ENCODE measurements at regions not wholly inside any gene's neighbourhood (a gene's known extent, or its start where the extent isn't known, plus 50 kb on each side); places are given as distances from the start of the nearest gene placed in this dataset.

GRCh38 chr1:79726911-79727310, 720.4 kb upstream of the ADGRL4 start:
- intact Hi-C loops (cut with micrococcal nuclease), result no loop called here
- DNase-seq, result no peak
- no peak overlapping the region for H3K27ac Mint-ChIP-seq

DNA sequence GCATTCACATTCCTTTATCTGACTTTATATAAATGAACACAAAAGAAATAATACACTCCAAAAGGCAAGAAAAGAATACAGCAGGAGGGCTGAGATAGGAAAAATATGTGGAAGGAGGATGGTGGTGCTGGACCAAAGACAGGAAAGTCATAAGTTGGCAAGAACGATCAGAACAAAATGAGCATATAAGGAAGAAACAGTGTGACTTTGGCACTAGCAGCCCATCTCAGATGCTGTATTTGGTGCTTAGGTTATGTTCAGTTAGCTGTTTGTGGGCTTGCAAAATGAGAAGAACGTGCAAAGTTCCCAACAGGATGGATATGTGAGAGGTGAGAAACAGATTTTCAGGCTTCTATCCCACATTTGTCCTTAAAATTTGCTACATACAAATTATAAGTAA, 719.8 kb upstream of the ADGRL4 start:
- Mint-ChIP-seq H3K9me3 (no peaks in the 10 kb centered on the region), H3K27me3 (no peaks in the 10 kb centered on the region), H3K27ac (no peak overlapping the region), H3K4me1 (no peaks in the 10 kb centered on the region), H3K36me3 (ENCODE audit: low read depth) (no peaks in the 10 kb centered on the region), H3K4me3 (no peak overlapping the region)
- no peak for TF ChIP-seq CTCF (IDR thresholded peaks at IDR 0.05)
- DNase-seq (no peak), ATAC-seq (ENCODE audit: low read depth) (no peak)
- intact Hi-C loops (cut with micrococcal nuclease), result no loop called here
- CTCF ChIA-PET, result no interaction called here
- POLR2A ChIA-PET, result no interaction called here

More at GRCh38 chr1:79726911-79727310, 720.4 kb upstream of the ADGRL4 start:
- no peak for TF ChIP-seq CTCF (IDR thresholded peaks at IDR 0.05)
- H3K4me3 Mint-ChIP-seq, result no peak overlapping the region
- H3K36me3 Mint-ChIP-seq (ENCODE audit: low read depth), result no peaks in the 10 kb centered on the region
- ATAC-seq (ENCODE audit: low read depth), result no peak
- H3K9me3 Mint-ChIP-seq, result no peaks in the 10 kb centered on the region
- CTCF ChIA-PET, result no interaction called here
- no peaks in the 10 kb centered on the region for H3K4me1 Mint-ChIP-seq
- POLR2A ChIA-PET, result no interaction called here
- no peaks in the 10 kb centered on the region for H3K27me3 Mint-ChIP-seq

GRCh38 chr1:79716447-79716846, 709.9 kb upstream of the ADGRL4 start:
- no peak overlapping the region for H3K4me3 Mint-ChIP-seq
- POLR2A ChIA-PET, result no interaction called here

GRCh38 chr1:79714664-79715063, 708.1 kb upstream of the ADGRL4 start:
- Mint-ChIP-seq H3K27ac (no peak overlapping the region), H3K4me3 (no peak overlapping the region), H3K9me3 (peaks cover 2% of the 10 kb centered on the region), H3K36me3 (ENCODE audit: low read depth) (no peaks in the 10 kb centered on the region), H3K27me3 (no peaks in the 10 kb centered on the region), H3K4me1 (peaks cover 25% of the 10 kb centered on the region)
- ChIA-PET POLR2A (no interaction called here), CTCF (no interaction called here)
- intact Hi-C loops (cut with micrococcal nuclease), result no loop called here
- TF ChIP-seq CTCF (IDR thresholded peaks at IDR 0.05), result no peak
- ATAC-seq (ENCODE audit: low read depth), result no peak
- DNase-seq, result no peak

More at GRCh38 chr1:79716447-79716846, 709.9 kb upstream of the ADGRL4 start:
- TF ChIP-seq CTCF (IDR thresholded peaks at IDR 0.05), result no peak
- H3K27me3 Mint-ChIP-seq, result no peaks in the 10 kb centered on the region
- ATAC-seq (ENCODE audit: low read depth) (no peak), DNase-seq (no peak)
- H3K36me3 Mint-ChIP-seq (ENCODE audit: low read depth), result no peaks in the 10 kb centered on the region
- no peak overlapping the region for H3K27ac Mint-ChIP-seq
- intact Hi-C loops (cut with micrococcal nuclease), result no loop called here
- CTCF ChIA-PET, result no interaction called here
- H3K4me1 Mint-ChIP-seq, result peaks cover 7% of the 10 kb centered on the region
- peaks cover 2% of the 10 kb centered on the region for H3K9me3 Mint-ChIP-seq

DNA sequence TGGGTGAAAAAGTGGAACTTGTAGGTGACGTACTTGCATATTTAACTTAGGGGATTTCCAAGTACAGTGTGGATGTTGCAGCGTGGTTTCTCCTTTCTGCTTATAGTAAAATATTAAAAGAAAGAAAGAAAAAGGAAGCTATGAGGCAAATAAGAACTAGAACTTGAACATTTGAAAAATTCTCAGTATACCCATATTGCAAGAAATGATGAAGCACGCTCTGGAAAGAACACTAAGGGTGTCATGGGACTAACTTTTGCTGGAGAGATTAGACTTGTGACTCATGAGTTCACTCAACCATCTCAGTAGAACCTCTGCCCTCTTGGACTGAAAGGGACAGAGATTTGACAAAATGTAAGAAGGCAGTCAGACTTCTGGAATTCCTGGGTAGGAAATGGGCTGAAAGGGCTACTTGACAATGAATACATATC, 704.5 kb upstream of the ADGRL4 start:
- ChIA-PET CTCF (no interaction called here), POLR2A (interaction anchor here (1.0 kb wide), 1 partner anchor 81 kb away, joined by 3 read pairs; no protein-coding TSS in a partner anchor)
- ATAC-seq (ENCODE audit: low read depth) (peak; percentile 90), DNase-seq (no peak)
- Mint-ChIP-seq H3K36me3 (ENCODE audit: low read depth) (no peaks in the 10 kb centered on the region), H3K4me3 (no peak overlapping the region), H3K27ac (peak overlapping the region; percentile 82), H3K9me3 (peaks cover 4% of the 10 kb centered on the region), H3K27me3 (no peaks in the 10 kb centered on the region), H3K4me1 (peaks cover 45% of the 10 kb centered on the region)
- no peak for TF ChIP-seq CTCF (IDR thresholded peaks at IDR 0.05)
- intact Hi-C loops (cut with micrococcal nuclease), result loop anchor here (1.0 to 2.0 kb wide), 3 partner anchors 42 to 72 kb away; no protein-coding TSS in a partner anchor
